ENCODE measurements at regions not wholly inside any gene's neighbourhood (a gene's known extent, or its start where the extent isn't known, plus 50 kb on each side); places are given as distances from the start of the nearest gene placed in this dataset.

DNA sequence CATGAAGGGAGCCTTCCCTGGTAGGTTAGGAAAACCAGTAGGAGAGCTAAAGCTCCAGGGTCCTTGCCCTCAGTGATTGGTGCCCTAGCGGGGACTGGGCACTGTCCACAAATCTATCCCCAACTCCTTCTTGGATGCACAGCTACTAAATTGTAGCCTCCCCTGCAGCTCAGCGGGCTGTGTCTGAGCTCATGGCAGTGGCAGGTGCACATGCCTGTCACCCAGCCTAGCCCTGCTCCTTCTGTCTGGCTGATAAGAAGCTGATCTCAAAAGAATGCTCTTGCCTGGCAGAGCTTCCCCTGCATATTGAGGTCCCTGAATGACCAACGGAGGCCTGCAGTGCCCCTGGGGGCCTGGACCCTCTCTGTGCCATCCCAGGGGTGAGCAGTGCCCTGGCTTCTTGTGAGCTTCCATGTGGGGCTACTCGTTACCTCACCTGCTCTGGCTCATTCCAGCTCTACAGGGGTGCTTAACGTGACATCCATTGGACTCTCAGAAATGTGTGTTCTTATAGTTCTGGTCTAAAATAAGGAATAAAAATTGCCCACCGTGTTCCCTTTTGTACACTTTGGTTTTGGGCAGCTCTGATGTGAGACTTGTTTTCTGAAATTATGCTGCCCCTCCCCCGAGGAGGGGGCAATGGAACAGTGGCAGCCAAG is 59.8 kb upstream of the ANTXRL start:
- Histone ChIP-seq H3K4me2 (ENCODE audit: insufficient read depth, low read length) (no peak overlapping the region), H2AFZ (ENCODE audit: low read depth, low read length) (no peak overlapping the region), H3K9ac (replicated peaks; ENCODE audit: extremely low read depth, insufficient read depth, low read length) (no peak overlapping the region), H3K9me1 (replicated peaks; ENCODE audit: control insufficient read depth, extremely low read depth, insufficient read depth, low read length) (no peaks in the 10 kb centered on the region), H3K36me3 (ENCODE audit: control insufficient read depth in 2 of 2, extremely low read depth in 1 of 2, insufficient read depth in 2 of 2, low read length in 2 of 2) (no peaks in the 10 kb centered on the region), H3K27me3 (ENCODE audit: control insufficient read depth in 2 of 2, insufficient read depth in 2 of 2, low read length in 2 of 2) (no peaks in the 10 kb centered on the region), H3K27ac (ENCODE audit: insufficient read depth, low read depth, low read length) (no peak overlapping the region), H3K9me3 (replicated peaks; ENCODE audit: control insufficient read depth, insufficient read depth, low read length) (no peaks in the 10 kb centered on the region), H3K79me2 (ENCODE audit: control insufficient read depth, insufficient read depth, low read length) (no peaks in the 10 kb centered on the region), H3K4me3 (replicated peaks in 1 of 3; ENCODE audit: insufficient read depth in 1 of 3, low read depth in 1 of 3, low read length in 3 of 3) (no peak overlapping the region), H4K20me1 (replicated peaks; ENCODE audit: control insufficient read depth, extremely low read depth, insufficient read depth, low read length) (no peaks in the 10 kb centered on the region), H3K4me1 (ENCODE audit: control insufficient read depth, extremely low read depth, insufficient read depth, low read length) (no peaks in the 10 kb centered on the region)
- no peak for FAIRE-seq
- no peak for TF ChIP-seq EZH2 (IDR thresholded peaks at IDR 0.05; ENCODE audit: borderline replicate concordance, low read depth, low read length, severe bottlenecking)
- TF ChIP-seq, protein P1, sequence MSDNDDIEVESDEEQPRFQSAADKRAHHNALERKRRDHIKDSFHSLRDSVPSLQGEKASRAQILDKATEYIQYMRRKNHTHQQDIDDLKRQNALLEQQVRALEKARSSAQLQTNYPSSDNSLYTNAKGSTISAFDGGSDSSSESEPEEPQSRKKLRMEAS (IDR thresholded peaks at IDR 0.05; ENCODE audit: insufficient read depth, insufficient read length) = no peak
- TF ChIP-seq FOS (IDR thresholded peaks at IDR 0.05; ENCODE audit: borderline replicate concordance, insufficient read depth, low read length) = no peak
- no peak for TF ChIP-seq POLR2AphosphoS5 (IDR thresholded peaks at IDR 0.05; ENCODE audit: insufficient read depth, low read depth, low read length)
- no peak for TF ChIP-seq MYC (IDR thresholded peaks at IDR 0.05; ENCODE audit: low read depth, low read length)
- TF ChIP-seq POLR2A (IDR thresholded peaks at IDR 0.05; ENCODE audit: low read depth, low read length) = no peak
- no peak for TF ChIP-seq GATA2 (IDR thresholded peaks at IDR 0.05; ENCODE audit: insufficient read depth, insufficient read length, low read depth, low read length)
- TF ChIP-seq, protein P2, sequence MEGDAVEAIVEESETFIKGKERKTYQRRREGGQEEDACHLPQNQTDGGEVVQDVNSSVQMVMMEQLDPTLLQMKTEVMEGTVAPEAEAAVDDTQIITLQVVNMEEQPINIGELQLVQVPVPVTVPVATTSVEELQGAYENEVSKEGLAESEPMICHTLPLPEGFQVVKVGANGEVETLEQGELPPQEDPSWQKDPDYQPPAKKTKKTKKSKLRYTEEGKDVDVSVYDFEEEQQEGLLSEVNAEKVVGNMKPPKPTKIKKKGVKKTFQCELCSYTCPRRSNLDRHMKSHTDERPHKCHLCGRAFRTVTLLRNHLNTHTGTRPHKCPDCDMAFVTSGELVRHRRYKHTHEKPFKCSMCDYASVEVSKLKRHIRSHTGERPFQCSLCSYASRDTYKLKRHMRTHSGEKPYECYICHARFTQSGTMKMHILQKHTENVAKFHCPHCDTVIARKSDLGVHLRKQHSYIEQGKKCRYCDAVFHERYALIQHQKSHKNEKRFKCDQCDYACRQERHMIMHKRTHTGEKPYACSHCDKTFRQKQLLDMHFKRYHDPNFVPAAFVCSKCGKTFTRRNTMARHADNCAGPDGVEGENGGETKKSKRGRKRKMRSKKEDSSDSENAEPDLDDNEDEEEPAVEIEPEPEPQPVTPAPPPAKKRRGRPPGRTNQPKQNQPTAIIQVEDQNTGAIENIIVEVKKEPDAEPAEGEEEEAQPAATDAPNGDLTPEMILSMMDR (IDR thresholded peaks at IDR 0.05; ENCODE audit: extremely low read depth in 1 of 2, insufficient read depth in 1 of 2, low read depth in 1 of 2, low read length in 2 of 2) = no peak
- no peak for TF ChIP-seq JUN (IDR thresholded peaks at IDR 0.05; ENCODE audit: borderline replicate concordance, insufficient read depth, insufficient read length, low read depth)
- intact Hi-C loops (cut with micrococcal nuclease) = loop anchor here (5.0 kb wide), 1 partner anchor 245 kb away; no protein-coding TSS in a partner anchor
- dilution Hi-C loops (cut with MboI; ENCODE audit: extremely low pct_ligation_motif_present, low sequenced_read_pairs) = no loop called here
- POLR2A ChIA-PET = no interaction called here
- no TSS peak for BruUV-seq (replicated peaks)
- CTCF ChIA-PET = interaction anchor here (0.9 to 4.0 kb wide), 8 partner anchors 9 to 977 kb away, joined by 3 to 40 read pairs (median 22); no protein-coding TSS in a partner anchor
- no peak for DNase-seq (ENCODE audit: low read depth, low spot score)

Data from endothelial cell of umbilical vein (primary cell).